GM19240 (cell line): ENCODE measurements at regions not wholly inside any gene's neighbourhood (a gene's known extent, or its start where the extent isn't known, plus 50 kb on each side); places are given as distances from the start of the nearest gene placed in this dataset.
"Not testable (repeated sequence)": the region's sequence is repeated elsewhere in the genome, so short reads cannot be mapped to it uniquely, and the experiment has no call there.

Experiments used
- DNase-seq: peaks from one replicate; pipeline ENCODE4 v3.0.0; 2011; ENCODE audit warnings: low spot score; ENCODE audit not compliant: insufficient read length

GRCh38 chr14:48274826-48275225 lies 599.4 kb upstream of the MDGA2 start:
- DNase-seq, result no peak

GRCh38 chr14:48267926-48268325 lies 592.5 kb upstream of the MDGA2 start:
- DNase-seq, result not testable (repeated sequence)

- not testable (repeated sequence) for DNase-seq
Observed at GRCh38 chr14:48266201-48266600, 590.8 kb upstream of the MDGA2 start.

GRCh38 chr14:48261436-48261835 lies 586.0 kb upstream of the MDGA2 start:
- DNase-seq, result no peak

- DNase-seq, result not testable (repeated sequence)
Observed at GRCh38 chr14:48260394-48261295, 585.2 kb upstream of the MDGA2 start.

GRCh38 chr14:48259876-48260275 lies 584.5 kb upstream of the MDGA2 start:
- DNase-seq, result not testable (repeated sequence)

GRCh38 chr14:48259232-48259631 lies 583.8 kb upstream of the MDGA2 start:
- DNase-seq, result not testable (repeated sequence)

GRCh38 chr14:48258703-48259102 lies 583.3 kb upstream of the MDGA2 start:
- DNase-seq, result not testable (repeated sequence)

GRCh38 chr14:48253020-48253419 lies 577.6 kb upstream of the MDGA2 start:
- DNase-seq, result no peak

GRCh38 chr14:48251290-48251689 lies 575.9 kb upstream of the MDGA2 start:
- DNase-seq, result no peak

GRCh38 chr14:48250575-48250974 lies 575.2 kb upstream of the MDGA2 start:
- DNase-seq, result no peak

- DNase-seq, result no peak
Observed at GRCh38 chr14:48247977-48248376, 572.6 kb upstream of the MDGA2 start.

GRCh38 chr14:48243900-48244299 lies 568.5 kb upstream of the MDGA2 start:
- DNase-seq, result no peak

- DNase-seq, result no peak
Observed at GRCh38 chr14:48229091-48229490, 553.7 kb upstream of the MDGA2 start.

GRCh38 chr14:48193893-48194292 lies 518.5 kb upstream of the MDGA2 start:
- DNase-seq, result no peak

GRCh38 chr14:48149624-48150023 lies 474.2 kb upstream of the MDGA2 start:
- not testable (repeated sequence) for DNase-seq

- no peak for DNase-seq
Observed at GRCh38 chr14:48140804-48141203, 465.4 kb upstream of the MDGA2 start.

- no peak for DNase-seq
Observed at GRCh38 chr14:48129472-48129871, 454.1 kb upstream of the MDGA2 start.

- DNase-seq, result no peak
Observed at GRCh38 chr14:48127674-48128073, 452.3 kb upstream of the MDGA2 start.

- DNase-seq, result no peak
Observed at GRCh38 chr14:48125654-48126053, 450.2 kb upstream of the MDGA2 start.

- no peak for DNase-seq
Observed at GRCh38 chr14:48113713-48114112, 438.3 kb upstream of the MDGA2 start.

- no peak for DNase-seq
Observed at GRCh38 chr14:48111151-48111550, 435.7 kb upstream of the MDGA2 start.

GRCh38 chr14:48107646-48108045 lies 432.2 kb upstream of the MDGA2 start:
- no peak for DNase-seq
